BE2C (cell line): ENCODE measurements at regions not wholly inside any gene's neighbourhood (a gene's known extent, or its start where the extent isn't known, plus 50 kb on each side); places are given as distances from the start of the nearest gene placed in this dataset.

Experiments
- DNase-seq: peaks from one replicate; pipeline ENCODE4 v3.0.0-alpha.2; 2020
- H3K27me3 ChIP-seq: fragments of 250-450 bp; sonication (Bioruptor Pico); 2 replicates; pipeline ENCODE4 v1.5.1; 2020; ENCODE audit warnings: mild to moderate bottlenecking
- H3K36me3 ChIP-seq: fragments of 250-450 bp; sonication (Bioruptor Pico); 2 replicates; pipeline ENCODE4 v1.5.1; 2020; ENCODE audit warnings: mild to moderate bottlenecking
- H3K4me1 ChIP-seq: fragments of 250-450 bp; sonication (Bioruptor Pico); 2 replicates; pipeline ENCODE4 v1.5.1; 2020
- H3K4me3 ChIP-seq: 2 replicates; pipeline ENCODE4 v1.5.1; 2011; ENCODE audit warnings: low read depth, low read length
- H3K9me3 ChIP-seq: fragments of 250-450 bp; sonication (Bioruptor Pico); 2 replicates; pipeline ENCODE4 v1.5.1; 2020
- CTCF ChIP-seq: IDR thresholded peaks from 2 replicates; pipeline ENCODE4 v1.5.1; 2012; ENCODE audit warnings: mild to moderate bottlenecking, low read depth, low read length

- no peak for TF ChIP-seq CTCF
- no peak for DNase-seq
Measured at GRCh38 chr1:9476790-9477463, 62.3 kb upstream of the SLC25A33 start.

GRCh38 chr1:9477535-9477934, 61.7 kb upstream of the SLC25A33 start:
- H3K27me3 ChIP-seq = no peaks in the 10 kb centered on the region
- no peaks in the 10 kb centered on the region for H3K9me3 ChIP-seq
- H3K4me3 ChIP-seq = no peak overlapping the region
- H3K36me3 ChIP-seq = no peaks in the 10 kb centered on the region
- no peak for DNase-seq
- TF ChIP-seq CTCF = no peak
- no peaks in the 10 kb centered on the region for H3K4me1 ChIP-seq

More at GRCh38 chr1:9476790-9477463, 62.3 kb upstream of the SLC25A33 start:
- H3K9me3 ChIP-seq = no peaks in the 10 kb centered on the region
- no peaks in the 10 kb centered on the region for H3K36me3 ChIP-seq
- no peaks in the 10 kb centered on the region for H3K4me1 ChIP-seq
- no peak overlapping the region for H3K4me3 ChIP-seq
- H3K27me3 ChIP-seq = no peaks in the 10 kb centered on the region

- no peak overlapping the region for H3K4me3 ChIP-seq
- H3K27me3 ChIP-seq = no peaks in the 10 kb centered on the region
- no peaks in the 10 kb centered on the region for H3K4me1 ChIP-seq
- H3K36me3 ChIP-seq = no peaks in the 10 kb centered on the region
- H3K9me3 ChIP-seq = no peaks in the 10 kb centered on the region
- no peak for TF ChIP-seq CTCF
- no peak for DNase-seq
Measured at GRCh38 chr1:9478021-9478420, 61.2 kb upstream of the SLC25A33 start.

- Histone ChIP-seq H3K4me3 (no peak overlapping the region), H3K36me3 (no peaks in the 10 kb centered on the region), H3K4me1 (no peaks in the 10 kb centered on the region), H3K9me3 (no peaks in the 10 kb centered on the region), H3K27me3 (no peaks in the 10 kb centered on the region)
- no peak for DNase-seq
- TF ChIP-seq CTCF = no peak
Measured at GRCh38 chr1:9481048-9481447, 58.2 kb upstream of the SLC25A33 start.

- no peak overlapping the region for H3K4me3 ChIP-seq
- no peaks in the 10 kb centered on the region for H3K27me3 ChIP-seq
- no peak for DNase-seq
- no peaks in the 10 kb centered on the region for H3K4me1 ChIP-seq
- H3K9me3 ChIP-seq = no peaks in the 10 kb centered on the region
- no peaks in the 10 kb centered on the region for H3K36me3 ChIP-seq
- no peak for TF ChIP-seq CTCF
Measured at GRCh38 chr1:9482403-9482802, 56.9 kb upstream of the SLC25A33 start.

GRCh38 chr1:9482816-9483572, 56.3 kb upstream of the SLC25A33 start:
- Histone ChIP-seq H3K9me3 (no peaks in the 10 kb centered on the region), H3K36me3 (no peaks in the 10 kb centered on the region), H3K4me1 (no peaks in the 10 kb centered on the region), H3K27me3 (no peaks in the 10 kb centered on the region), H3K4me3 (no peak overlapping the region)
- no peak for DNase-seq
- no peak for TF ChIP-seq CTCF
